ENCODE measurements at regions not wholly inside any gene's neighbourhood (a gene's known extent, or its start where the extent isn't known, plus 50 kb on each side); places are given as distances from the start of the nearest gene placed in this dataset.

DNA sequence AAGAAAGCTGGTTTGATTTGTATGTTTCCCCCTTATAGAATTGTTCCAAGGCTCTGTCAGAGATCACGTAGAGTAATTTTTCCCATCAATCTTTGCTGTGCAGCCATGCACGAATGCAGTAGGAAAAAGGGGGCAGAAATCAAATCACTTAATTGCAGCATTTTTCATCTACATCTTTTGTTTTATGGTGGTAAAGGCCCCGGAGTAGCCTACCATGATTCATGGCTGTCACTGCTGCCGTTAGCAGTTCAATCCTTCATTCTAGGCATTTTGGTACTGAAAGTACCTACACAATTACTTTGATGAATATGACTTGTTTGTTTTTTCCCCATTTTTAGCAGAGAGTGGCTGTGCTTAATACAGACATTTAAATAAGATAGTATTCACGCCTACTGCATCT is 631.9 kb upstream of the MMS22L start:
- DNase-seq (no peak), ATAC-seq (no peak)
- Histone ChIP-seq H3K9me3 (no peaks in the 10 kb centered on the region), H3K4me1 (no peaks in the 10 kb centered on the region), H3K4me3 (no peak overlapping the region), H3K27me3 (no peaks in the 10 kb centered on the region), H3K36me3 (replicated peaks in 1 of 2; ENCODE audit: insufficient read depth in 1 of 2, low read depth in 2 of 2) (no peaks in the 10 kb centered on the region), H3K27ac (no peak overlapping the region)
- no peak for TF ChIP-seq POLR2A (IDR thresholded peaks at IDR 0.05)
- TF ChIP-seq, protein P1, sequence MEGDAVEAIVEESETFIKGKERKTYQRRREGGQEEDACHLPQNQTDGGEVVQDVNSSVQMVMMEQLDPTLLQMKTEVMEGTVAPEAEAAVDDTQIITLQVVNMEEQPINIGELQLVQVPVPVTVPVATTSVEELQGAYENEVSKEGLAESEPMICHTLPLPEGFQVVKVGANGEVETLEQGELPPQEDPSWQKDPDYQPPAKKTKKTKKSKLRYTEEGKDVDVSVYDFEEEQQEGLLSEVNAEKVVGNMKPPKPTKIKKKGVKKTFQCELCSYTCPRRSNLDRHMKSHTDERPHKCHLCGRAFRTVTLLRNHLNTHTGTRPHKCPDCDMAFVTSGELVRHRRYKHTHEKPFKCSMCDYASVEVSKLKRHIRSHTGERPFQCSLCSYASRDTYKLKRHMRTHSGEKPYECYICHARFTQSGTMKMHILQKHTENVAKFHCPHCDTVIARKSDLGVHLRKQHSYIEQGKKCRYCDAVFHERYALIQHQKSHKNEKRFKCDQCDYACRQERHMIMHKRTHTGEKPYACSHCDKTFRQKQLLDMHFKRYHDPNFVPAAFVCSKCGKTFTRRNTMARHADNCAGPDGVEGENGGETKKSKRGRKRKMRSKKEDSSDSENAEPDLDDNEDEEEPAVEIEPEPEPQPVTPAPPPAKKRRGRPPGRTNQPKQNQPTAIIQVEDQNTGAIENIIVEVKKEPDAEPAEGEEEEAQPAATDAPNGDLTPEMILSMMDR (IDR thresholded peaks at IDR 0.05): no peak
- 54 to 63% methylated on average over 5 of the region's 5 CpGs for WGBS, 2 donors
- intact Hi-C loops (cut with DNase I): no loop called here

GRCh38 chr6:97915537-97915936 is 632.5 kb upstream of the MMS22L start:
- H3K4me3 ChIP-seq: no peak overlapping the region
- intact Hi-C loops (cut with DNase I): no loop called here
- no peak overlapping the region for H3K27ac ChIP-seq
- TF ChIP-seq, protein P1 (IDR thresholded peaks at IDR 0.05): no peak
- no peak for TF ChIP-seq POLR2A (IDR thresholded peaks at IDR 0.05)
- no peak for ATAC-seq
- H3K4me1 ChIP-seq: no peaks in the 10 kb centered on the region
- no peaks in the 10 kb centered on the region for H3K36me3 ChIP-seq (replicated peaks in 1 of 2; ENCODE audit: insufficient read depth in 1 of 2, low read depth in 2 of 2)
- DNase-seq: no peak
- WGBS, 2 donors: 40 to 42% methylated on average over 2 of the region's 2 CpGs
- no peaks in the 10 kb centered on the region for H3K9me3 ChIP-seq
- H3K27me3 ChIP-seq: no peaks in the 10 kb centered on the region

- ATAC-seq (no peak), DNase-seq (no peak)
- TF ChIP-seq, protein P1 (IDR thresholded peaks at IDR 0.05): no peak
- TF ChIP-seq POLR2A (IDR thresholded peaks at IDR 0.05): no peak
Observed at GRCh38 chr6:97917369-97917768, 634.4 kb upstream of the MMS22L start.

GRCh38 chr6:97919046-97919445 is 636.0 kb upstream of the MMS22L start:
- TF ChIP-seq POLR2A (IDR thresholded peaks at IDR 0.05): no peak
- TF ChIP-seq, protein P1 (IDR thresholded peaks at IDR 0.05): no peak
- Histone ChIP-seq H3K4me3 (no peak overlapping the region), H3K9me3 (no peaks in the 10 kb centered on the region), H3K27ac (no peak overlapping the region), H3K36me3 (replicated peaks in 1 of 2; ENCODE audit: insufficient read depth in 1 of 2, low read depth in 2 of 2) (no peaks in the 10 kb centered on the region), H3K4me1 (no peaks in the 10 kb centered on the region), H3K27me3 (no peaks in the 10 kb centered on the region)
- intact Hi-C loops (cut with DNase I): no loop called here
- no peak for DNase-seq
- 46 to 60% methylated on average over 3 of the region's 3 CpGs for WGBS, 2 donors
- no peak for ATAC-seq

More at GRCh38 chr6:97917369-97917768, 634.4 kb upstream of the MMS22L start:
- Histone ChIP-seq H3K4me1 (no peaks in the 10 kb centered on the region), H3K27me3 (no peaks in the 10 kb centered on the region), H3K36me3 (replicated peaks in 1 of 2; ENCODE audit: insufficient read depth in 1 of 2, low read depth in 2 of 2) (no peaks in the 10 kb centered on the region), H3K4me3 (no peak overlapping the region), H3K27ac (no peak overlapping the region), H3K9me3 (no peaks in the 10 kb centered on the region)
- intact Hi-C loops (cut with DNase I): no loop called here
- WGBS, 2 donors: 67 to 85% methylated on average over 1 of the region's 1 CpG

GRCh38 chr6:97919631-97920030 is 636.6 kb upstream of the MMS22L start:
- TF ChIP-seq, protein P1 (IDR thresholded peaks at IDR 0.05): no peak
- TF ChIP-seq POLR2A (IDR thresholded peaks at IDR 0.05): no peak
- no peaks in the 10 kb centered on the region for H3K36me3 ChIP-seq (replicated peaks in 1 of 2; ENCODE audit: insufficient read depth in 1 of 2, low read depth in 2 of 2)

More at GRCh38 chr6:97919631-97920030, 636.6 kb upstream of the MMS22L start:
- no peak overlapping the region for H3K27ac ChIP-seq
- no peaks in the 10 kb centered on the region for H3K9me3 ChIP-seq
- DNase-seq (no peak), ATAC-seq (no peak)
- intact Hi-C loops (cut with DNase I): no loop called here
- no peaks in the 10 kb centered on the region for H3K27me3 ChIP-seq
- H3K4me1 ChIP-seq: no peaks in the 10 kb centered on the region
- H3K4me3 ChIP-seq: no peak overlapping the region
